OCI-LY7 (cell line): ENCODE measurements at regions not wholly inside any gene's neighbourhood (a gene's known extent, or its start where the extent isn't known, plus 50 kb on each side); places are given as distances from the start of the nearest gene placed in this dataset.

Experiments used
- CTCF ChIP-seq: fragments of 200-600 bp; sonication (generic); conservative IDR thresholded peaks from 2 replicates; pipeline ENCODE4 v1.5.1; 2014; ENCODE audit warnings: mild to moderate bottlenecking, antibody characterized with exemption, low read length, moderate library complexity, mixed read lengths
- EZH2phosphoT487 ChIP-seq: fragments of 200-600 bp; sonication (generic); IDR thresholded peaks from 2 replicates; pipeline ENCODE4 v1.6.1; 2018; ENCODE audit warnings: low read depth, borderline replicate concordance, mild to moderate bottlenecking, mixed run types, antibody characterized with exemption, low read length, moderate library complexity, mixed read lengths

- TF ChIP-seq CTCF: no peak
- TF ChIP-seq EZH2phosphoT487: no peak
Measured at GRCh38 chr2:59076079-59076619, 835.0 kb upstream of the FANCL start.
